Eye (tissue), 1 donor: ENCODE measurements at regions not wholly inside any gene's neighbourhood (a gene's known extent, or its start where the extent isn't known, plus 50 kb on each side); places are given as distances from the start of the nearest gene placed in this dataset.

Experiments used
- DNase-seq: peaks from one replicate; pipeline ENCODE4 v3.0.0-alpha.2; 2015

GRCh38 chr15:36313736-36314280 is 265.6 kb upstream of the CDIN1 start:
- DNase-seq, result no peak

- DNase-seq, result no peak
Measured at GRCh38 chr15:36315649-36316048, 263.8 kb upstream of the CDIN1 start.

GRCh38 chr15:36323615-36324014 is 255.8 kb upstream of the CDIN1 start:
- DNase-seq, result no peak

GRCh38 chr15:36325206-36325605 is 254.2 kb upstream of the CDIN1 start:
- DNase-seq, result no peak

- DNase-seq, result no peak
Measured at GRCh38 chr15:36329592-36329991, 249.8 kb upstream of the CDIN1 start.

- no peak for DNase-seq
Measured at GRCh38 chr15:36330598-36330997, 248.8 kb upstream of the CDIN1 start.

GRCh38 chr15:36331531-36332275 is 247.7 kb upstream of the CDIN1 start:
- no peak for DNase-seq

GRCh38 chr15:36332301-36332700 is 247.1 kb upstream of the CDIN1 start:
- no peak for DNase-seq

- no peak for DNase-seq
Measured at GRCh38 chr15:36332896-36333295, 246.5 kb upstream of the CDIN1 start.

- no peak for DNase-seq
Measured at GRCh38 chr15:36334059-36334458, 245.4 kb upstream of the CDIN1 start.

GRCh38 chr15:36335224-36335623 is 244.2 kb upstream of the CDIN1 start:
- DNase-seq, result no peak

- DNase-seq, result no peak
Measured at GRCh38 chr15:36335659-36336058, 243.8 kb upstream of the CDIN1 start.

- no peak for DNase-seq
Measured at GRCh38 chr15:36344887-36345286, 234.5 kb upstream of the CDIN1 start.

GRCh38 chr15:36347272-36347858 is 232.1 kb upstream of the CDIN1 start:
- peak; percentile 52 for DNase-seq

- DNase-seq, result no peak
Measured at GRCh38 chr15:36356466-36356865, 223.0 kb upstream of the CDIN1 start.

GRCh38 chr15:36356978-36357601 is 222.3 kb upstream of the CDIN1 start:
- DNase-seq, result peak; percentile 58

GRCh38 chr15:36358094-36358493 is 221.3 kb upstream of the CDIN1 start:
- DNase-seq, result no peak

- DNase-seq, result peak; percentile 86
Measured at GRCh38 chr15:36358523-36358922, 220.9 kb upstream of the CDIN1 start.

- no peak for DNase-seq
Measured at GRCh38 chr15:36359286-36359685, 220.1 kb upstream of the CDIN1 start.

GRCh38 chr15:36361351-36361870 is 218.0 kb upstream of the CDIN1 start:
- DNase-seq, result no peak

- DNase-seq, result peak; percentile 45
Measured at GRCh38 chr15:36362509-36362915, 216.9 kb upstream of the CDIN1 start.

GRCh38 chr15:36363335-36363734 is 216.1 kb upstream of the CDIN1 start:
- DNase-seq, result no peak

GRCh38 chr15:36364377-36364776 is 215.0 kb upstream of the CDIN1 start:
- DNase-seq, result no peak

GRCh38 chr15:36365963-36366362 is 213.5 kb upstream of the CDIN1 start:
- DNase-seq, result no peak
